H9 (cell line): ENCODE measurements at regions not wholly inside any gene's neighbourhood (a gene's known extent, or its start where the extent isn't known, plus 50 kb on each side); places are given as distances from the start of the nearest gene placed in this dataset.

ENCODE experiments used
- DNase-seq: peaks from one replicate; pipeline ENCODE4 v3.0.0-alpha.2; 2017
- H2AFZ ChIP-seq: one replicate; pipeline ENCODE4 v1.6.1; 2013; ENCODE audit warnings: mild to moderate bottlenecking, low read length, control low read depth, moderate library complexity
- H2AK5ac ChIP-seq: 2 replicates; pipeline ENCODE4 v1.6.1; 2013; ENCODE audit warnings: low read length, control low read depth, mixed read lengths; ENCODE audit not compliant: insufficient read length
- H2BK120ac ChIP-seq: one replicate; pipeline ENCODE4 v1.6.1; 2013; ENCODE audit warnings: low read depth, mild to moderate bottlenecking, low read length, control low read depth, inconsistent platforms; ENCODE audit not compliant: poor library complexity, severe bottlenecking
- H2BK12ac ChIP-seq: 2 replicates; pipeline ENCODE4 v1.6.1; 2013; ENCODE audit warnings: low read length, control low read depth, mixed read lengths, low read depth; ENCODE audit not compliant: insufficient read length
- H2BK15ac ChIP-seq: 2 replicates; pipeline ENCODE4 v1.6.1; 2013; ENCODE audit warnings: low read depth, low read length, control low read depth
- H2BK20ac ChIP-seq: one replicate; pipeline ENCODE4 v1.6.1; 2013; ENCODE audit warnings: low read depth, mild to moderate bottlenecking, low read length, control low read depth, inconsistent platforms; ENCODE audit not compliant: poor library complexity, severe bottlenecking
- H2BK5ac ChIP-seq: 2 replicates; pipeline ENCODE4 v1.6.1; 2013; ENCODE audit warnings: low read length, control low read depth, mixed read lengths; ENCODE audit not compliant: insufficient read length
- H3K14ac ChIP-seq: 2 replicates; pipeline ENCODE4 v1.6.1; 2013; ENCODE audit warnings: low read length, control low read depth; ENCODE audit not compliant: insufficient read depth
- H3K18ac ChIP-seq: 2 replicates; pipeline ENCODE4 v1.6.1; 2013; ENCODE audit warnings: low read depth, mild to moderate bottlenecking, mixed read lengths, low read length, control low read depth; ENCODE audit not compliant: insufficient read length
- H3K23ac ChIP-seq: 2 replicates; pipeline ENCODE4 v1.6.1; 2013; ENCODE audit warnings: low read length, control low read depth, mixed read lengths, low read depth; ENCODE audit not compliant: insufficient read length
- H3K23me2 ChIP-seq: 2 replicates; pipeline ENCODE4 v1.6.1; 2013; ENCODE audit warnings: low read depth, mild to moderate bottlenecking, mixed read lengths, low read length, control low read depth; ENCODE audit not compliant: insufficient read length, poor library complexity, severe bottlenecking
- H3K27ac ChIP-seq: 2 replicates; pipeline ENCODE4 v1.5.1; 2013; ENCODE audit warnings: low read length, control low read depth, mixed read lengths, low read depth; ENCODE audit not compliant: insufficient read length
- H3K27me3 ChIP-seq: 2 replicates; pipeline ENCODE4 v1.6.1; 2013; ENCODE audit warnings: low read length, control low read depth, inconsistent platforms; ENCODE audit not compliant: insufficient read depth
- H3K4ac ChIP-seq: 2 replicates; pipeline ENCODE4 v1.6.1; 2013; ENCODE audit warnings: low read depth, mild to moderate bottlenecking, control low read depth, inconsistent platforms, low read length, moderate library complexity
- H3K4me1 ChIP-seq: 2 replicates; pipeline ENCODE4 v1.6.1; 2013; ENCODE audit warnings: low read length, control low read depth, inconsistent platforms; ENCODE audit not compliant: insufficient read depth
- H3K4me2 ChIP-seq: 2 replicates; pipeline ENCODE4 v1.6.1; 2013; ENCODE audit warnings: low read length, control low read depth, mixed read lengths; ENCODE audit not compliant: insufficient read length, insufficient read depth
- H3K56ac ChIP-seq: 2 replicates; pipeline ENCODE4 v1.6.1; 2013; ENCODE audit warnings: low read depth, mild to moderate bottlenecking, mixed read lengths, low read length, control low read depth; ENCODE audit not compliant: insufficient read length
- H3K79me1 ChIP-seq: 2 replicates; pipeline ENCODE4 v1.6.1; 2013; ENCODE audit warnings: low read depth, mild to moderate bottlenecking, moderate library complexity, low read length, control low read depth, inconsistent platforms; ENCODE audit not compliant: insufficient read depth, poor library complexity, severe bottlenecking
- H3K79me2 ChIP-seq: 2 replicates; pipeline ENCODE4 v1.6.1; 2013; ENCODE audit warnings: low read length, control low read depth, inconsistent platforms; ENCODE audit not compliant: insufficient read depth
- H3K9ac ChIP-seq: 2 replicates; pipeline ENCODE4 v1.6.1; 2013; ENCODE audit warnings: low read length, control low read depth, mixed read lengths; ENCODE audit not compliant: insufficient read length; ENCODE audit errors: extremely low read depth
- H3K9me3 ChIP-seq: one replicate; pipeline ENCODE4 v1.6.1; 2013; ENCODE audit warnings: low read depth, low read length, inconsistent platforms; ENCODE audit not compliant: control insufficient read depth
- H3T11ph ChIP-seq: one replicate; pipeline ENCODE4 v1.6.1; 2013; ENCODE audit warnings: mild to moderate bottlenecking, low read length, control low read depth, inconsistent platforms
- H4K20me1 ChIP-seq: one replicate; pipeline ENCODE4 v1.6.1; 2013; ENCODE audit not compliant: control insufficient read depth, insufficient read length, insufficient read depth
- H4K5ac ChIP-seq: 2 replicates; pipeline ENCODE4 v1.6.1; 2013; ENCODE audit warnings: low read depth, mild to moderate bottlenecking, mixed read lengths, low read length, control low read depth; ENCODE audit not compliant: insufficient read length
- H4K8ac ChIP-seq: replicated peaks from 2 replicates; pipeline ENCODE4 v1.6.1; 2013; ENCODE audit warnings: low read length, control low read depth, mixed read lengths, low read depth; ENCODE audit not compliant: insufficient read length
- H4K91ac ChIP-seq: 2 replicates; pipeline ENCODE4 v1.6.1; 2013; ENCODE audit warnings: low read depth, mild to moderate bottlenecking, moderate library complexity, mixed read lengths, low read length, control low read depth; ENCODE audit not compliant: insufficient read length
- H3K27ac Mint-ChIP-seq, 3 experiments: 2 replicates in 2 of 3; 3 replicates in 1 of 3; pipeline ENCODE4 v1.8.0; 2020 to 2021; ENCODE audit warnings: mixed read lengths in 3 of 3, mild to moderate bottlenecking in 1 of 3, moderate library complexity in 1 of 3
- H3K27me3 Mint-ChIP-seq: 2 replicates; pipeline ENCODE4 v1.8.0; 2021; ENCODE audit warnings: low read depth, mild to moderate bottlenecking, moderate library complexity, mixed read lengths
- H3K36me3 Mint-ChIP-seq, 3 experiments: 2 replicates in 2 of 3; 3 replicates in 1 of 3; pipeline ENCODE4 v1.8.0; 2020 to 2021; ENCODE audit warnings: low read depth in 3 of 3, mixed read lengths in 3 of 3; ENCODE audit not compliant: insufficient read depth in 1 of 3
- H3K4me1 Mint-ChIP-seq, 2 experiments: 2 replicates each; pipeline ENCODE4 v1.8.0; 2020; ENCODE audit warnings: mixed read lengths in 2 of 2
- H3K4me3 Mint-ChIP-seq, 2 experiments: 2 replicates in 1 of 2; 3 replicates in 1 of 2; pipeline ENCODE4 v1.8.0; 2020 to 2021; ENCODE audit warnings: mild to moderate bottlenecking in 2 of 2, mixed read lengths in 2 of 2, moderate library complexity in 1 of 2
- H3K9me3 Mint-ChIP-seq, 2 experiments: 2 replicates in 1 of 2; 3 replicates in 1 of 2; pipeline ENCODE4 v1.8.0; 2020; ENCODE audit warnings: mild to moderate bottlenecking in 2 of 2, mixed read lengths in 2 of 2, moderate library complexity in 1 of 2
- TF ChIP-seq, protein P1 (sequence below): fragments of 200-600 bp; sonication (generic); conservative IDR thresholded peaks from 3 replicates; pipeline ENCODE4 v1.8.0; 2021; ENCODE audit warnings: antibody characterized with exemption, mild to moderate bottlenecking

GRCh38 chr2:192615105-192615504, 420.4 kb upstream of the TMEFF2 start:
- H3K27ac ChIP-seq: no peak overlapping the region
- no peaks in the 10 kb centered on the region for H3K4me1 ChIP-seq
- no peaks in the 10 kb centered on the region for H4K20me1 ChIP-seq
- H2AK5ac ChIP-seq: no peak overlapping the region
- H2BK5ac ChIP-seq: no peak overlapping the region
- H3K9ac ChIP-seq: no peak overlapping the region
- no peaks in the 10 kb centered on the region for H3K79me1 ChIP-seq
- no peak overlapping the region for H3K14ac ChIP-seq
- H2BK15ac ChIP-seq: no peak overlapping the region
- no peak overlapping the region for H3K56ac ChIP-seq
- H3K23me2 ChIP-seq: no peaks in the 10 kb centered on the region
- Mint-ChIP-seq H3K4me1 (no peaks in the 10 kb centered on the region), H3K4me3 (no peak overlapping the region), H3K9me3 (no peaks in the 10 kb centered on the region), H3K27me3 (no peaks in the 10 kb centered on the region), H3K27ac (no peak overlapping the region), H3K36me3 (no peaks in the 10 kb centered on the region)
- H2BK20ac ChIP-seq: no peak overlapping the region
- no peak overlapping the region for H2AFZ ChIP-seq
- no peak overlapping the region for H2BK120ac ChIP-seq
- no peak overlapping the region for H3T11ph ChIP-seq
- H3K79me2 ChIP-seq: no peaks in the 10 kb centered on the region
- H3K27me3 ChIP-seq: no peaks in the 10 kb centered on the region
- TF ChIP-seq, protein P1, sequence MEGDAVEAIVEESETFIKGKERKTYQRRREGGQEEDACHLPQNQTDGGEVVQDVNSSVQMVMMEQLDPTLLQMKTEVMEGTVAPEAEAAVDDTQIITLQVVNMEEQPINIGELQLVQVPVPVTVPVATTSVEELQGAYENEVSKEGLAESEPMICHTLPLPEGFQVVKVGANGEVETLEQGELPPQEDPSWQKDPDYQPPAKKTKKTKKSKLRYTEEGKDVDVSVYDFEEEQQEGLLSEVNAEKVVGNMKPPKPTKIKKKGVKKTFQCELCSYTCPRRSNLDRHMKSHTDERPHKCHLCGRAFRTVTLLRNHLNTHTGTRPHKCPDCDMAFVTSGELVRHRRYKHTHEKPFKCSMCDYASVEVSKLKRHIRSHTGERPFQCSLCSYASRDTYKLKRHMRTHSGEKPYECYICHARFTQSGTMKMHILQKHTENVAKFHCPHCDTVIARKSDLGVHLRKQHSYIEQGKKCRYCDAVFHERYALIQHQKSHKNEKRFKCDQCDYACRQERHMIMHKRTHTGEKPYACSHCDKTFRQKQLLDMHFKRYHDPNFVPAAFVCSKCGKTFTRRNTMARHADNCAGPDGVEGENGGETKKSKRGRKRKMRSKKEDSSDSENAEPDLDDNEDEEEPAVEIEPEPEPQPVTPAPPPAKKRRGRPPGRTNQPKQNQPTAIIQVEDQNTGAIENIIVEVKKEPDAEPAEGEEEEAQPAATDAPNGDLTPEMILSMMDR: no peak
- H4K8ac ChIP-seq: no peak overlapping the region
- no peak overlapping the region for H3K4me2 ChIP-seq
- H4K5ac ChIP-seq: no peak overlapping the region
- no peak for DNase-seq
- H4K91ac ChIP-seq: no peak overlapping the region
- no peak overlapping the region for H3K18ac ChIP-seq
- no peaks in the 10 kb centered on the region for H3K9me3 ChIP-seq
- no peak overlapping the region for H3K4ac ChIP-seq
- H2BK12ac ChIP-seq: no peak overlapping the region
- H3K23ac ChIP-seq: no peak overlapping the region
